Ishikawa (cell line): ENCODE measurements at regions not wholly inside any gene's neighbourhood (a gene's known extent, or its start where the extent isn't known, plus 50 kb on each side); places are given as distances from the start of the nearest gene placed in this dataset.

Experiments used
- CEBPB ChIP-seq: IDR thresholded peaks from 2 replicates; pipeline ENCODE4 v1.6.1; 2012
- CREB1 ChIP-seq: IDR thresholded peaks from 2 replicates; pipeline ENCODE4 v1.6.1; 2012; ENCODE audit warnings: low read depth
- EGR1 ChIP-seq: IDR thresholded peaks from 2 replicates; pipeline ENCODE4 v1.6.1; 2012
- EP300 ChIP-seq: IDR thresholded peaks from 2 replicates; pipeline ENCODE4 v1.6.1; 2012; ENCODE audit warnings: borderline replicate concordance
- FOXM1 ChIP-seq: IDR thresholded peaks from 2 replicates; pipeline ENCODE4 v1.6.1; 2012; ENCODE audit warnings: low read depth, borderline replicate concordance
- NFIC ChIP-seq: IDR thresholded peaks from 2 replicates; pipeline ENCODE4 v1.6.1; 2012
- RAD21 ChIP-seq: IDR thresholded peaks from 2 replicates; pipeline ENCODE4 v1.6.1; 2012; ENCODE audit warnings: low read depth
- TAF1 ChIP-seq: IDR thresholded peaks from 2 replicates; pipeline ENCODE4 v1.6.1; 2012; ENCODE audit warnings: low read depth, mild to moderate bottlenecking
- TCF12 ChIP-seq: IDR thresholded peaks from 2 replicates; pipeline ENCODE4 v1.6.1; 2012; ENCODE audit warnings: low read depth
- TEAD4 ChIP-seq: IDR thresholded peaks from 2 replicates; pipeline ENCODE4 v1.6.1; 2012
- YY1 ChIP-seq: IDR thresholded peaks from 2 replicates; pipeline ENCODE4 v1.6.1; 2012; ENCODE audit warnings: low read depth
- ZBTB7A ChIP-seq: IDR thresholded peaks from 2 replicates; pipeline ENCODE4 v1.6.1; 2012; ENCODE audit warnings: low read depth
- TF ChIP-seq, protein P1 (sequence below): IDR thresholded peaks from 2 replicates; pipeline ENCODE4 v1.6.1; 2012
- TF ChIP-seq, protein P2 (sequence below): IDR thresholded peaks from 2 replicates; pipeline ENCODE4 v1.6.1; 2012; ENCODE audit warnings: low read depth, mild to moderate bottlenecking
- TF ChIP-seq, protein P3 (sequence below): IDR thresholded peaks from 2 replicates; pipeline ENCODE4 v1.6.1; 2012

DNA sequence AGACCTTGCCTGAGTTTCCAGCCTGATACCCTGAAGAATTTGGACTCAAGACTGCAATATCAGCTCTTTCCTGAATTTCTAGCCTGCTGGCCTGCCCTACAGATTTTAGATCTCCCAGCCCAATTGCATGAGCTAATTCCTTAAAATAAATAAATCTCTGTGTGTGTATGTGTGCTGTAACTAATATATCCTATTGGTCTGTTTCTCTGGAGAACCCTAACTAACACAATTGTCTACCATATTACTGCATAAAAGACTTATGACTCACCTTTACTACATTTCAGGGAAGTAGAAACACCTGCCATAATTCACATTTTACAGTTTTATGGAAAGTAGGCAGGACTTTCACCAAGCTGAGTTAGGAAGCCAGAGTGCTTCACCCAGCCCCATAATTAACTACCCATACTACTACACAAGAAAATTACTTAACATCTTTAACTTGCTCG is 90.7 kb upstream of the BEND6 start:
- TF ChIP-seq, protein P1, sequence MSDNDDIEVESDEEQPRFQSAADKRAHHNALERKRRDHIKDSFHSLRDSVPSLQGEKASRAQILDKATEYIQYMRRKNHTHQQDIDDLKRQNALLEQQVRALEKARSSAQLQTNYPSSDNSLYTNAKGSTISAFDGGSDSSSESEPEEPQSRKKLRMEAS = no peak
- peak; percentile 32; the same call in 1 of the 2 replicates for TF ChIP-seq TEAD4

DNA sequence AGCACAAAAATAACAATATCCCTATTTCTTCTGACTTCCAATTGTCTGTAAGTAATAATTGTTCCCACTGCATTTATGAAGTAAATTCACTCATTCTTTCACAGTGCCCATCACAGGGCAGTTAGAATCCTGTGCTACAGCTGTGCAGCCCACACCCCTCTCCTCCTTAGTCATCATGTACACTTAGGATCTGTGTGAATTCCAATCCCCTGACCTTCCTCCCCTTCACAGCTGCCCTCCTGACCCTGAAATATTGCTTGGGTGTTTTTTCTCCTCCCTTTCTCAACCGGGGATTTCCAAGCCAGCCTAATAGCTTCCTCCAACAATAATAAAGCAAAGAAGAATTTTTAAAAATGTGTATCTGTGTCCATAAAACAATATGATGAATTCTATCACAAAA is 91.5 kb upstream of the BEND6 start:
- TF ChIP-seq, protein P2, sequence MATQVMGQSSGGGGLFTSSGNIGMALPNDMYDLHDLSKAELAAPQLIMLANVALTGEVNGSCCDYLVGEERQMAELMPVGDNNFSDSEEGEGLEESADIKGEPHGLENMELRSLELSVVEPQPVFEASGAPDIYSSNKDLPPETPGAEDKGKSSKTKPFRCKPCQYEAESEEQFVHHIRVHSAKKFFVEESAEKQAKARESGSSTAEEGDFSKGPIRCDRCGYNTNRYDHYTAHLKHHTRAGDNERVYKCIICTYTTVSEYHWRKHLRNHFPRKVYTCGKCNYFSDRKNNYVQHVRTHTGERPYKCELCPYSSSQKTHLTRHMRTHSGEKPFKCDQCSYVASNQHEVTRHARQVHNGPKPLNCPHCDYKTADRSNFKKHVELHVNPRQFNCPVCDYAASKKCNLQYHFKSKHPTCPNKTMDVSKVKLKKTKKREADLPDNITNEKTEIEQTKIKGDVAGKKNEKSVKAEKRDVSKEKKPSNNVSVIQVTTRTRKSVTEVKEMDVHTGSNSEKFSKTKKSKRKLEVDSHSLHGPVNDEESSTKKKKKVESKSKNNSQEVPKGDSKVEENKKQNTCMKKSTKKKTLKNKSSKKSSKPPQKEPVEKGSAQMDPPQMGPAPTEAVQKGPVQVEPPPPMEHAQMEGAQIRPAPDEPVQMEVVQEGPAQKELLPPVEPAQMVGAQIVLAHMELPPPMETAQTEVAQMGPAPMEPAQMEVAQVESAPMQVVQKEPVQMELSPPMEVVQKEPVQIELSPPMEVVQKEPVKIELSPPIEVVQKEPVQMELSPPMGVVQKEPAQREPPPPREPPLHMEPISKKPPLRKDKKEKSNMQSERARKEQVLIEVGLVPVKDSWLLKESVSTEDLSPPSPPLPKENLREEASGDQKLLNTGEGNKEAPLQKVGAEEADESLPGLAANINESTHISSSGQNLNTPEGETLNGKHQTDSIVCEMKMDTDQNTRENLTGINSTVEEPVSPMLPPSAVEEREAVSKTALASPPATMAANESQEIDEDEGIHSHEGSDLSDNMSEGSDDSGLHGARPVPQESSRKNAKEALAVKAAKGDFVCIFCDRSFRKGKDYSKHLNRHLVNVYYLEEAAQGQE = no peak
- TF ChIP-seq CEBPB (no peak), RAD21 (no peak), FOXM1 (no peak), TCF12 (no peak)
- TF ChIP-seq, protein P3, sequence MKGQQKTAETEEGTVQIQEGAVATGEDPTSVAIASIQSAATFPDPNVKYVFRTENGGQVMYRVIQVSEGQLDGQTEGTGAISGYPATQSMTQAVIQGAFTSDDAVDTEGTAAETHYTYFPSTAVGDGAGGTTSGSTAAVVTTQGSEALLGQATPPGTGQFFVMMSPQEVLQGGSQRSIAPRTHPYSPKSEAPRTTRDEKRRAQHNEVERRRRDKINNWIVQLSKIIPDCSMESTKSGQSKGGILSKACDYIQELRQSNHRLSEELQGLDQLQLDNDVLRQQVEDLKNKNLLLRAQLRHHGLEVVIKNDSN = no peak

DNA sequence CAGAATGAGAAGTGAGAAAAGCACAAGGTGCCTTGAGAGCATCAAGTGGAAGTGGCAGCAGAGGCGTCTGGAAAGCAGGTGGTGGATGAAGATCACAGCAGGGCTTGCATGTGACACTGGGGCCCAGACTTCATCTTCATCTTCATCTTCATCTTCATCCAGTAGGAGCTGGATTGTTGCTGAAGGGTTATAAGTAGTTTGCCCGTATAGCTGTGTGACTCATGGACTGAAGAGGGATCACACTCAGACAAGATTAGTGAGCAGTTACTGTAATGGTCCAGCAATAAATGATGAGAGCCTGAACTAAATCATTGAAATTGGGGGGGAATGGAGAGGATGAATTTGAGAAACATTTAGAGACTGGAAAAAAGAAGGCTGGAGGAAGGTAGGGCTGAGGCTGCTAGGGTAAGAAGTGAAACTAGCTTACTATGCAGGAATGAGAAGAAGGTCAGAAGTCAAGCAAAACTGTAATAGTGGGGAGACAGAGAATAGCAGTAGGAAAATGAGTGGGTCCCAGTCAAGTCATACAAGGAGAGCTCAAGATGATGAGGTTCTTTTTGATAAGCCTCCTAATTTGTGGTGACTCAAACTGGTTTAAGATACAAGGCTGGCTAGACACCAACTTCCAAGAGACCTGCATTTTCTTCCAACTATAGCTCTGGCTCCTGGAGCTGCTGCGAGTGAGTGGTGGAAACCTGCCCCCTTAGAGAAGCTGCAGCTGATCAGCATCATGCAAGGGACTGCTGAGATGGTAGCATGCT is 92.3 kb upstream of the BEND6 start:
- TF ChIP-seq YY1 = no peak
- TF ChIP-seq, protein P3 = no peak

DNA sequence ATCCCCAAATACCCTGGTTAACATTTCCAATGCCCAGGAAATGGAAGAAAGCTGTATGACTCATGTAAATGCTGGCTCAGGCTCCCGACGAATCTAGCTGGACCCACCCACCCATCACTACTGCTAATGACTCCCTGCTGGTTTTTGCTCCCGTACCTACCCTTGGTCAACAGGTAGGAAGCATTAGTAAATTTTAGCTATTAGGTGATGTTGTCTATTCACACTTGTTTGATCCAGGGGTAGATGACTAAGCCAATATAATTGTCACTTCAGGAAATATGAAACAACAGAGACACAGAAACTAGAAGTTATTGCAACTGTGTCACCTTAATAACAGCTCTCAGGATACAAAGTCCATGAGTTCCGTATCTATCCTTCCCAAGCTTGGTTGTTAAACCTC is 94.4 kb upstream of the BEND6 start:
- TF ChIP-seq TAF1 = no peak
- TF ChIP-seq CREB1 = no peak
- TF ChIP-seq, protein P3 = no peak
- TF ChIP-seq YY1 = no peak

DNA sequence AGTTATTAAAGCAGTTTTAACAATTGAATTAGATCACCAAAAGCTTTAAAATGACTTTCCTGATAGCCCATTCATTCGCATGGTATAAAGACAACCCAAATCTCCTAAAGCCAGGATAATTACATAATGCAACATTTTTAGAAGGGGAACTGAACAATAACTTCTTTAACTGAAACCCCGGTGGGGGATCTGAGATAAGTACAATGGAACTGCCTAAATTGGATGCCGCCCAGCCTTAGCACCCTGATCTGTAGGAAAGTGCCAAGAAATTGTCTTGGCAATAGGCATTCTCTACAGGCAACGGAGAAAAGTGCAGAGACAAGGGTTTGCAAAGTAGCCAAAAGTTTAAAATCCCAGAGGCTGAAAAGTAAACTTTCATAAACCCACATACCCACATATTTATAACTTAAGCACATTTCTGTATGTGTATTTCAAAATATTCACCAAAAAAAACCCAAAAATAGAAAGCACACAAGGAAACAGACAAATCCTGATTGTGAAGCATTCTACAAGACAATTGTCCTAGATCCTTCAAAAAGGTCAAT is 98.8 kb upstream of the BEND6 start:
- TF ChIP-seq NFIC = peak; percentile 60
- no peak for TF ChIP-seq EP300
- no peak for TF ChIP-seq TEAD4
- no peak for TF ChIP-seq TCF12
- no peak for TF ChIP-seq RAD21
- TF ChIP-seq, protein P1 = no peak
- TF ChIP-seq ZBTB7A = no peak
- TF ChIP-seq, protein P2 = no peak

DNA sequence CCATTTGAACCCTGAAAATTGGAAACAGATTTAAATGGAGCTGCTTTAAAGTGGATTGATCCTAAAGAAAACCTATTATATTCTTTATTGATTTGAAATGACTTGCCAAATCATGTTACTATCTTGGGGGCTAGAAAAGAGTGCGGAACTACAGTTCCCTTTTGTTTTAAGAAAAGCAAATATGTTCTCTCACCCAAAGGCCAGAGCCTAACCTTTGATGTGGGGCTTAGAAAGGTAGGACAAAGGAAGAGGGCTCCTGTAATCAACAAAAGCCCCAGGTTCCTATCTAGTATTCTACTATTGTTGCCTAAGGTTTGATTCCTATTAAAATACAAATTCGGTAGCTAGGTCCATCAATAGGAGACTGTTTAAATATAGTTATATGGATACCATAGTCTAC is 100.8 kb upstream of the BEND6 start:
- TF ChIP-seq CEBPB (no peak), TAF1 (no peak), TEAD4 (no peak), YY1 (no peak), FOXM1 (no peak), RAD21 (no peak), TCF12 (no peak), ZBTB7A (no peak), NFIC (no peak), CREB1 (no peak), EGR1 (no peak), EP300 (no peak)
- TF ChIP-seq, protein P3 = no peak
- TF ChIP-seq, protein P1 = no peak
- TF ChIP-seq, protein P2 = no peak
